ENCODE measurements at regions not wholly inside any gene's neighbourhood (a gene's known extent, or its start where the extent isn't known, plus 50 kb on each side); places are given as distances from the start of the nearest gene placed in this dataset.
"Not testable (repeated sequence)": the region's sequence is repeated elsewhere in the genome, so short reads cannot be mapped to it uniquely, and the experiment has no call there.

DNA sequence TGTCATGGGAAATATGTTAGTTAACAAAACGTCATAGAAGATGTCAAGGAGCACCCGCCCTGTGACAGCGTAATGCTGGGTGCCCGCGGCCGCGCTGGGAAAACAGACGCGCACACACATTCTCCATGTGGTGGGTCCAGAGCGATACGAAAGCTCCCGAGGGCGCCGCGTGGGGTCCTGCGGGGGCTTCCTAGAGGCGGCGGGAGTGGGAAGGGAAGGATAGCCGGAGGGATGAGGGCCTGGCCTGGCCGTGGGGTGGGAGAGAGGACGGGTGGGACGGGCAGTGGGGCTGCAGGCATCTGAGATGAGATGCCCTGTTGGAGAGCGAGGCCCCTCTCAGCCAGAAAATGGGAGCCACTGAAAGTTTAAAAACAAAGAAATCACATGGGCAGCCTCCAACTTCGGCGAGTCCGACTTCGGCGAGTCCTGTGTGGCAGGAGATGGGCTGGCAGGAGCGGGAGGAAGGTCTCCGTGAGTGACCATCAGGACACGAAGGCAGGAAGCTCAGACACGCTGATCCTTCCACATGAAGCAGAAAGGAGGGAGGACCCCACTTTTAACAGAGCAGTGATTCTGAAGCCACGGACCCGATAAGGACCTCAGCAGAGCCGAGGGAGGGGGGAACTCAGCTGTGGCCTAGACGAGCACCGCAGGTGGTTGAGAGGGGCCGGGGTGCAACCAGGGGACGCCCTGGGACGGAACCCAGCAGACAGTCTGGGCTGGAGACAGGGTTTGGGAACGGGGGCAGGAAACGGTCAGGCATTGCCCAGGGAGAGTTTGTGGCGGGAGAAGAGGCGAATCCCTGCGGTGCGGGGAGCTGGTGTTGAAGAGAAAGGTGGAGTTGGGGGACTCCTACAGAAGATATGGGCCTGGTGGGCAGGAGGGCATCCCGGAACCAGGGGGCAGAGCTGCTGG, 114.1 kb upstream of the FRMD1 start:
- DNase-seq: no peak

DNA sequence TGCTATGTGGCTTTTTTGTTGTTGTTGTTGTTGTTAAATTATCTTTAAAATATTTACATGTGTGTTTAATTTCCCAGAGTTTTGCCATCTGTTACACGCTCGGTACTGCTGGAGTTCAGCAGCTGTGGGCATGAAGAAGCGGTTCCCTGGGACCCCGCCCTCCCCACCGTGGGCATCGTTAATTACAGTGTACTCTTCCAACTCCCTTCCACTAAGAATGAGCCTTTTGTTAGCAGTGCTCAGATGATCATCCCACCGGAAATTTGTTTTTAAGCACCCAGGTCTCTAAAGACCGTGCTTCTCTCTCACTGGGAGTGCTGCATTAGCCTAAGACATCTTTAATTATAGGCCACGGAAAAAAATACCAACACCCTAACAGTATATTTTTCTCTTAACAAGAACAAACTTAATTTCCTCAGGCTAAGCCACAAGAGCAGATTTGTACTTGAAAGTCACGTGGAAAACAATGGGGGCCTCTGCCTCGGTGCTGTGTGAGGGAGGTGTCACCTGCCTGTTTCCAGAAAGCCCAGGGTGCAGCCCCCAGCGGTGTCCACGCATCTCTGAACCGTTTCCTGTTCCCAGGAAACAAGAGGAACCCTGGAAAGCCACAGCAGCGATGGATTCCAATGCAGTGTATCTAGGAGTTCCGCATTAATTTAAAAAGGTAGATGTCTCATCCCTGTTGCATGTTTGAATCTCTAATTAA, 113.3 kb upstream of the FRMD1 start:
- DNase-seq: no peak

DNA sequence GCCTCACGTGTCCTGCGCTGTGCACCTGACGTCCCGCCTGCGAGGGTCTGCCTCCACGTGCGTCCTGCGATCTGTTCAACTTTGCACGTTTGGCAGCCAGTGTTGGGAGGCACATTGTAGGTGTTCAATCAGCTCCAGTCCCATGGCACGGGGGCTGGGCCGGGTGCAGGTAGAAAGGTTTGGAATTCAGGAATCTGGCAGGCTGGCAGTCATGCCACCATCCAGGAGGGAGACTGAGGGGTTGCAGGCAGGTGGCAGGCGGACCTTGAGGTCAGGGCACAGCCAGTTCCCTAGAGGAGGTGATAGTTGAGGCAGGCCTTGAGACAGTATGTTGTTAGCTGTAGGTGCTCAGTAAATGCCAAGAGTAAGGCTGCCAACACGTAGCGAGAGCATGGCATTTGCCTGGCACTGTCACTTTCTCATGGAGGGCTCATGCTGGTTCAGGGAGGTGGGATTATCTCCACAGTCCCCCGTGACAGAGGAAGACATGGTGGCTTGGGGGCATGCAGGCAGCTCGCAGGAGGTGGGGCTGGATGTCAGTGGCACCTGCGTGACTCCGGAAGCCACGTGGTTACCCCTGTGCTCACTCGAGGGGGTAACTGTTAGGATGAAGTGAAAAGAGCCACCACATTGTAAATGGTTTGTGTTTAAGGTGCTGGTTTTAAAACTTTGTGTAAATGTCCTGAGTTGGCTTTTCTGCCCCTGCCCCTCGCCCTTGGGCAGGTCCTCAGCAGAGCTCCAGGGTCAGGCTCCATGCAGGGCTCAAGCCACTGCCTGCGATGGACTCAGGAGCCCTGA, 111.8 kb upstream of the FRMD1 start:
- DNase-seq: no peak

DNA sequence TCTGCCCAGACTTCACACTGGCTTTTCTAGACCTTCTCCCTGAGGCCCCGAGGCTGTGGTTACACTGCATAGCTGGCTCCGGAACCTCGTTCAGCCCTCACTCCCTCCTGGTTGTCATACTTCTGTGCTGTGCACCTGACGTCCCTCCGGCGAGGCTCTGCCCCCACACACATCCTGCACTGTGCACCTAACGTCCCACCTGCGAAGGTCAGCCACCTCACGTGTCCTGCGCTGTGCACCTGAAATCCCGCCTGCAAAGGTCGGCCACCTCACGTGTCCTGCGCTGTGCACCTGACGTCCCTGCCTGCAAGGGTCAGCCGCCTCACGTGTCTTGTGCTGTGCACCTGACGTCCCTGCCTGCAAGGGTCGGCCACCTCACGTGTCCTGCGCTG, 111.0 kb upstream of the FRMD1 start:
- no peak for DNase-seq

DNA sequence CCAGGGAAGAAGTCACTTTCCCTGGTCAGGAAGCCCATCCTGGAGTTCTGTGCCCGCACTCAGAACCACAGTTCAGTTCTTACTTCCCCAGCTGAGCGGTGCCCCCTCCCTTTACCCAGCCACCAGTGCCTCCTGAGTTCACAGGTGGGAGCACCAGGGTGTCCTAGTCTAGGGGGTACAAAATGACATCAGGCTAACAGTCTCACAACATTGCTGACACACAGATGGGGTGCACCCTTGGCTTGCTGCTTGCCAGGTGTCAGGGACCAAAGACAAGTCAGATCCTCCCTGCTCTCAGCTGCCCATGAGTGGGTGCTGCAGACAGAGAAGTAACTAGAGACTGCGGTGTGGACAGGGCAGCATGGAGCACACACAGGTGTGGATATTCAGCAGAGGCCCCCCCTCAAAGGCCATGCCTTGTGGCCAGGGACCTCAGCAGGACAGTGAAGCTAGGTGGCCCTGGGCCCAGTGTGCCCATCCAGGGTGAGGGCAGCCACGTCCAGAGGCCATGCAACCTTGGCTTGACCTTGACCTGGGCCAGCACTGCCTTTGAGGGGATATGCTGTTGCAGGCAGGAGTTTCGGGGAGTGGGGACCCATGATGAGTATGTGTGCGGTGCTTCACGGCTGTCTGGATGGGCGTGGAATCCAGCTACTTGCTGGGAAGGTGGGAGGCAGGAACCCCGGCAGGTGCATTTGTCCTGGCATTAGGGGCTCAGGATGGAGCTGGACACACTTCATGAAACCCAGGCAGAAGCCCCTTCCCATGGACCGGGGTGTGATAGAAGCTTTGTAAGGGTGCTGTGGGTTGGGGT, 110.4 kb upstream of the FRMD1 start:
- no peak for DNase-seq

DNA sequence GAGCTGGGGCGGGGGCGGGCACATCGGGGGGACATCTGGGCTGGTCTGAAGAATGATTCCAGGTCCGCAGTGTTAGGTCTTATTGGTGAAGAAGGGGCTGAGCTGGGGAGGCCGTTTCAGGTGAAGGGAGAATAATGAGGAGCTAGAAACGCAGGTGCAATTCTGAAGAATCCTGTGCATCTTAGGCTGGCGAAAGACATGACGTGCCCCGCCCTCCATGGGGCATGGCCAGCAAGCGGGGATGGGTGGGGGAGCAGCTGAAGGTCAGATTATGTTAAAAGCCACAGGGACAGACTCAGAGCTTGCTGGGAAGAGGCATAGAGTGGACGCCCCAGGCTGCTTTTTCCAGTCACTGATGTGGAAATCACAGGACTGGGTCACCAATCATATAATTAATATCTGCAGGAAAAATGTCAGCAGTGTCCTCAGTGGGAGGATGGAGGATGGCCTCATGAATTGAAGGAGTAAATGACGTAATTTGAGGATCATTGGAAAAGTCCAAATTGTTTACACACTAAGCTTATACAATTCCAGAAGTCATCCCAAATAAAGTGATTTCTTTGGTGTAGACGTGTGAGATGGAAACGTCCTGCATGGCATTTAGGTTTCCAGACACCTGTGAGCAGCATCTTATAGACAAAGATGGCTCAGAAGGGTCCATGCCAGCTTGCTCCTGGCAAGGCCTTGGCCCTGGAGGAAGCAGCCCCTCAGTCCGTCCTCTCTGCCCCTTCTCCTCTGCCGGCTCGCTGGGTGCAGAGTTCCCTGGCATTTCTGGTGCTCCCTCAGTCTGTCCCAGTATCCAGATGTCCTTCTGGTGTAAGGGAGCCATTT, 109.6 kb upstream of the FRMD1 start:
- no peak for DNase-seq

DNA sequence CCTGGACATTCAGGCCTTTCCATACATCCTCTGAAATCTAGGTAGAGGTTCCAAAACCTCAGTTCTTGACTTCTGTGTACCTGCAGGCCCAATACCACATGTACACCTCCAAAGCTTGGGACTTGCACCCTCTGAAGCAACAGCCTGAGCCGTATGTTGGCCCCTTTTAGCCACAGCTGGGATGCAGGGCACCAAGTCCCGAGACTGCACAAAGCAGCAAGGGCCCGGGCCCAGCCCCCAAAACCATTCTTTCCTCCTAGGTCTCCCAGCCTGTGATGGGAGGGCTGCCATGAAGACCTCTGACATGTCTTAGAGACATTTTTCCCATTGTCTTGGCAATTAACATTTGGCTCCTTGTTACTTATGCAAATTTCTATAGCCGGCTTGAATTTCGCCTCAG, 107.4 kb upstream of the FRMD1 start:
- DNase-seq: no peak

DNA sequence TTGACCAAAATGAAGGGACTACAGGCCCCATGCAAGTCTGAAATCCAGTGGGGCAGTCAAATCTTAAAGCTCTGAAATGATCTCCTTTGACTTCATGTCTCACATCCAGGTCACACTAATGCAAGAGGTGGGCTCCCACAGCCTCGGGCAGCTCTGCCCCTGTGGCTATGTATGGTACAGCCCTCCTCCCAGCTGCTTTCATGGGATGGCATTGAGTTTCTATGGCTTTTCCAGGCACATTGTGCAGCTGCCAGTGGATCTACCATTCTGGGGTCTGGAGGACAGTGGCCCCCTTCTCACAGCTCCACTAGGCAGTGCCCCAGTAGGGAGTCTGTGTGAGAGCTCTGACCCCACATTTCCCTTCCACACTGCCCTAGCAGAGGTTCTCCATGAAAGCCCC, 107.0 kb upstream of the FRMD1 start:
- DNase-seq: not testable (repeated sequence)

DNA sequence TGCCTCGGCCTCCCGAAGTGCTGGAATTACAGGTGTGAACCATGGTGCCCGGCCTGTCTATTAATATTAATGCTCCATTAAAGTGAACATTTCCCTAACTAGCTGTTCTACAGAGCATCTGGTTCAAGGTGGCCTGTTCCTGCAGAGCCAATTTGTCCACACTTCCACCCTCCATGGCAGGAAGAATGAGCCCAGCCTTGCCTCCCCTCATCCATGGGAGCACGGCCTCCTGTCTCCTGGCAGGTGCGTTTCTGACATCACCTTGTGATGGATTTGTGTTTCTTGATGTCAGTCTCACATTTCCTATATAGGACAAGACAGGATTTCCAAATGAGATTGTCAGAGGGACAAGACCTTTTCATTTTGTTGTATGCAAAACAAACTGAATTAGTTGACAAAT, 105.7 kb upstream of the FRMD1 start:
- no peak for DNase-seq

DNA sequence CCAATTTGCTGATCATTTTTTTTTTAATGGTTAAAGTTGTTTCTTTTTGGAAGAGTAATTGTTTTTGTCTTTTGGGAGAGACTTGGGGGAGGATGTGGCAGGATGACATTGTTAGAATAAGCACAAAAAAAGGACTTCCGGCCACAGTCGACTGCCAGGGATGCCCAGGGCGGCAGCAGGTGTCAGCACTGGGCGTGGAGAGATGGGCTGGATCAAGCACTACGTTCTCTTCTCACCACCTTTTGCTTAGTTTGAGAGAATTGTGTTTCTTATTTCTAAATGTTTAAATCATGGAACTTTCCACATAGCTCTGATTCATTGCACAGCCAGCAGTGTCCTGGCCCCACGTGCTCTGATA, 104.6 kb upstream of the FRMD1 start:
- DNase-seq: no peak

DNA sequence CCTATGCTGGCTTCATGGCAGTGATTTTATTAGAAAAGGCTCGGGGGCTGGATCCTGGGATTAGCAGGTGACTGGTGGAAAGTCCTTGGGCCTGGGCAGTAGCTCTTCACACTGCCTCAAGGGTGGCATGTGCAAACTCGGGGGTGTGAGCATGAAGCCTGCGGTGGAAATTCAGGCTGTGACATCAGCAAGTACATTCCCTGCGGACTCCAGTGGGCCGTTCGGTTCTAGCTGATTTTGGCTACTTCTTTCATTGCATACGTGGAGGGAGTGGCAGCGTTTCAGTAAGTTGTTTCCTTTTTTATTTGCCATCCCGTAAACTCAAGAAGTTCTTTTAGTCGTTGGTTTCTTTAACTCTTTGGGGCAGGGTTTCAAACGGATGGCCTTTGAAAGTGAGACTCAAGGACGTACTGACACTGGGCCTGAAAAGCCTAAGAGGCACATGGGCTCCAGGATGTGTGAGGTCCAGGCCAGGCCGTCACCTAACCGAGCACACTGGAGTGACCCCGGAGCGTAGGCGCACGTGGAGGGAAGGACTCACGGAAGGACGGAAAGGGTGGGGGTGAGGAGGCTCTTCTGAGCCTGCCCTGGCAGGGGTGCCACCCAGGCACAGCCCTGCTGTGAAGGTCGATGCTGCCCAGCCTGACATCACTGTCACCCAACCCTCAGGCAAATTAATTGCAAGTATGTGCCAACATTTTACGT, 104.0 kb upstream of the FRMD1 start:
- no peak for DNase-seq

DNA sequence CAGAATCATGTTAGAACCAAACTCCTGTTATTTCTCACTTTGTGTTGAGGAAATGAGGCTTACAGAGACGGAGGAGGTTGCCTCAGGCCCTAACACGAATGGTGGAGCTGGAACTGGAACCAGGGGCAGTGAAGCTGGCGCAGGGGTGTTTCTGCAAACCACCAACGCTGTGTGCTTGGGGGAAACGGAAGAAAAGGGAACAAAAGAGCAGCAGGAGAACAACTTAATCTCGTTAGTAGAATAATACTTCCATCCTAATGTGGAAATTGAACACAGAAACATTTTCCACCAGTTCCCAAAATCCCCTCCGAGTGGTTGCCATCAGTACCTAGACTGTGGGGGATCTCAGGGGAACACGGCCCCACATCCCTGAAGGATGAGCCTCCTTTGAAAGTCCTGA, 103.4 kb upstream of the FRMD1 start:
- DNase-seq: no peak

DNA sequence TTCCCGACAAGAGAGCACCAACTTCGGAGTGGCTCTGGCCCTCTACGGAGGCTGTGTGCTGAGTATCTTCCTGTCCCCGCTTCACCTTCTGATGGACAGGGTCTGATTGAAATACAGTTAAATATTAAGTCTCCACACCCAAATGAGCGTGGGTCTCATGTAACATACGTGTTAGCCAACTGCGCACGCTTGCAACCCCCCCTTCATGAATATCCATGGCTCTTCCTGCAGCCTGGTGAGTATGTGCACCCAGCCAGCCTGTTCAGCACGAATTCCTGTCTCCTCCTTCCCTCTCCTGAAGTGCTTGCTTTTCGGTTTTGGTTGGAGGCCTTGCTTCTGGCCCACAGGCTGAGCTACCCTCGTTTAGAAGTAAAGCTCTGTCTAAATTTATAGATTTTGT, 102.9 kb upstream of the FRMD1 start:
- no peak for DNase-seq

DNA sequence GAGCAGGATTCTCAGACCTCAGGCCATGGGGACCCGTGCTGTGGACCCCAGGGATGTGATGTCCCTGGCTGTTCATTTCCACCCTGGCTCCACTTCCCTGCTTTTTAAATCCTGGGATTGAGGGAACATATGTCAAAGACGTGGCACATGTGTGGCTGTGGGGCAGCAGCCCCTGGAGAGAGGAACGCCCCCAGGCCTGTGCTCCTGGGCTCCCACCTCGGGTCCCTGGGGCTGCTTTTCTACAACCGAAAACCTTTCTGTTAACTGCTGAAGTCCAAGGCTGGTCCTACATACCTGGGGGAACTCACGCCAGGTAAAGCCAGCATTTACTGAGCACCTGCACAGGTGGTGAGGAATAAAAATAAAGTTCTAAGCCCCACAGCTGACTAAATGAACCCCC, 102.3 kb upstream of the FRMD1 start:
- DNase-seq: no peak

DNA sequence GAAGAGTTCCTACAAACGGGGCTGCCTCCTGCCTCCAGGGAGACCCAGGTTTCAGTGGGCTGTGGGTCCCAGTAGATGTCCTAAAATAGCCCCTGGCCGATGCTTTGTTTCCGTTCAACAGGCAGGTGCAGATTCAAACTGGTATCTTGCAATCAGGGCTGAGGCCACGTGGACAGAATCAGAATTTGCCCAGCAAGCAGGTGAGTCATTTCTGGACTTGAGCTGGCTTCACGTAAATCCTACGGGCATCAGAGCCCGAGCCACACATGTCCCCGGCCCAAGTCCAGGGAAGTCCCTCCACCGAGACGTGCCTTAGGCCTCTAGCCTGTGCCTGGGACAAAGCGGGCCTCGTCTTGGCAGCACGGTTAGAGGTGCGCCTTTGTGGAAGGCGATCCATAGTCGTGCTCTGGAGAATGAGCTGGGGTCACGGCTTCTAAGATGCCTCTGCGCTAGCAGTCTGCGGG, 101.6 kb upstream of the FRMD1 start:
- no peak for DNase-seq

DNA sequence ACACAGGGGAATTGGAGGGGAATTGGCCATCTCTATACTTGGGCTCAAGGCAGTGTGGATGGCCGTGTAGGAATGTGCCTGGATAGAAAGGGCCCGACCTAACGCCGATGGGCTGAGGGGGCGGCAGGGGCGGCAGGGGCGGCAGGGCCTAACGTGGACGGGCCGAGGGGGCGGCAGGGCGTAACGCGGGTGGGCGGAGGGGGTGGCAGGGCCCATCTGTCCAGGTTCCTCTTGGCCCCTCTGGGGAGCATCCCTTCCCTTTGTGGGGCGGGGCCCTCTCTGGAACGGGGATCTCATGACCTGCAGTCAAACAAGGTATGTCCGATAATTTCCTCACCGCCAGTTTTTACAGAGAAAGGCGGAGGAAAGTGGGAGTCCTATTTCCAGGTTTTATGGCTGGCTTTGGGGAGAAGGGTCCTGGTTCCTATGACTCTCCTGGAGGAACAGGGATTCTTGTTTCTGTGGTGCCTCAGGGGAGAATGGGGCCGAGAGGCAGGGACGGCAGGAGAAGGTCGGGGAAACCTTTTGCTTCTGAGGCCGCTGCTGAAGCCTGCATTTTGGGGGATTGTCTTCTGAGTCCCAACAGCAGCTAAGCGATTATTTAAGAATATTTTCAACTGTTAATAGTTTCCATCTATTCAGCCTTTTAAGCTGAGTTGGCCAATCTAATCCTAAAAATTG, 100.8 kb upstream of the FRMD1 start:
- DNase-seq: no peak

DNA sequence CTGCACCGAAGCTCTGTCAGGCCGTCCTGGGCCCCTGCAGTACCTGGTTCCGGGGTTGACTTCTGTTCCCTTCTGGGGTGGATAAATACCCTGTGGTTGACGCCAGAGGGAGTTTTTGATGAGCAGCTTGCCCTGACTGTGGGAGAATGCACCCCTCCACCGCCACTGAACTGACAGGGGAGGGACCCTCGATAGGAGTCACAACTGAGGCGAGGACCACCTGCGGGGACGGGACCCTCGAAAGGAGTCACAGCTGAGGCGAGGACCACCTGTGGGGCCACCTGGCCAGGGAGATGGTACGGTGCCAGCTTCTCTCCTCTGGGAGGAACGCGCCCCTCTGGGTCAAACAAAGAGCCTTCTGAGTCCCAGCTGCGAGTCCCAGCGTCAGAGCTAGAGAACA, 100.1 kb upstream of the FRMD1 start:
- no peak for DNase-seq

DNA sequence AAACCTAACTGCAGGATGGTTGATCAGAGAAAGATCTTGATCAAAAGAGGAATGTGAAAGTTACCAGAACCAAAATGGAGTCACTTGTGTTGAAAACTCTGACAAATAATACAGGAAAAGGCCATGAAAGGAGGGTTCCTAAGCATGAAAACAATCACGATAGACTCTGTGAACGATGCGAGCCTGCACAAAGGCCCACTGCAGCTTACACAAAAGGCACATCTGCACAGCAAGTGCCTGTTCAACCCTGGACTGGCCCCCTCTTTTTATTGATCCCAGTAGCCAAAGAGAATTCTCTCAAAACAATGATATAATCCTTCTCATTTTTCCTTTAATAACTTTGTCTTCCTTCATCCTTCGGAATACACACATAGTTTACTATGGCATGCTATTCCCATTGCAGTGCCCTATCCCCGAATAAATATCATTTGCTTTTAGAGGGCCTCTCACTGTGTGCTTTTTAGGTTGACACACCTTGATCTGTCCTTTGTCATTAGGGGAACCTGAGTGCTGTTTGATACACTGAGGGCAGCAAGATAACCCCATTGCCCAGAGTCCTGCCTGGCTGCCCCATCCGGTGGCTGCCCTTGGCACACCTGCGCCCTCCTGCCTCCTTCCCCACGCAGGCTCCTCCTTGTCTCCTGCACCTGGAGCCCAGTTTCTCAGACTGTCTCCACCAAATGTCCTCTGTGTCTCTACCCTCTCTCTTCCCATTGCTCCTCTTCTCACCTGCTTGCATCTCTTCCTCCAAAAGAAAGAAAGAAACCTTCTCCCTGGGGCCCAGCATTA, 98.3 kb upstream of the FRMD1 start:
- DNase-seq: no peak

DNA sequence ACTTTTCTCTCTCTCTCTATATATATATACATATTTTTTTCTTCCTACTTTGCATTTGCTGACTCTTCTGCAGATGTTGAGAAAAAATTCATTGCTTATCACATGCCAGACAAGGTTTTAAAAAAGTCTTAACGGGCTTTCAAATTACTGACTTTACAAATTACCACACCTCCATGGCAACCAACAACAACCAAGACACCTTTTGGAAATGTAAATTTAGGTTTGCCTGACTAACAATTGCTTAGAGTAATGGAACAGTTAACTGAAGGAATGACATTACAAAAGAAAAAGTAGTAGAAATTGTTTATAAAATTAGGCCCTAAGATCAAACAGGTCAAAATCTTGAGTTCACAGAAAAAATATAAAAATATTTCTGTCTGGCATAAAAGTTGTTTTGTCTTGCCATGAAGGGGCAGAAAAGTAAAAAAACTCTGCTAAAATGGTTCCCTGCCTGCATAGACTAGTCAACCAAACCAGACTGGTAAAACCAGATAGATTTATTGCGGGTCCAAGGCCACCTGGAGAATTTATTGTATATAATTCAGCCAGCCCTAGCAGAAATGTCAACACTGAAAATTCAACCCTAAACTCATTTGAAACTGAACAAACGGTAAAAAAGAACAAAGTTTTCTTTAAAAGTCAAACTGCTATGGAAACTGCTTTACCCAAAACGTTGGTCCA, 92.8 kb upstream of the FRMD1 start:
- DNase-seq: no peak
